ENCODE measurements at regions not wholly inside any gene's neighbourhood (a gene's known extent, or its start where the extent isn't known, plus 50 kb on each side); places are given as distances from the start of the nearest gene placed in this dataset.
"Not testable (repeated sequence)": the region's sequence is repeated elsewhere in the genome, so short reads cannot be mapped to it uniquely, and the experiment has no call there.

DNA sequence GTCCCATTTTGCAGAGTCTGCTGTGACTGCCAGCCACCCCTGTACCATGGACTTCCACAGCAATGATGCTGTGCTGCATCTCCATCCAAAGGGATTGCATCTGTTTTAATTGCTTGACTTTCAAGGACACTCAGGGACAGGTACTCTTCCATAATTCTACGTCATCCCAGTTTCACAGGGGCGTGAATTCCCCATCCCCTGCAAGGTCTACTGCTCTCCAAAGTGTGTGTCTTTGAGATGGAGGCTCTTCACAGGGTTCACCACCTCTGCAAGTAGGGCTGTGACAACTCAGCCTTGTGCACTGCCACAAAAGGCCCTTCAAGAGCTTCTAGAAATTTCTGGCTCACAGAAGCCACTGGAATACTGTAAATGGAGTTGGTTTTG, 304.3 kb upstream of the PLGLB1 start:
- TF ChIP-seq, protein P1, sequence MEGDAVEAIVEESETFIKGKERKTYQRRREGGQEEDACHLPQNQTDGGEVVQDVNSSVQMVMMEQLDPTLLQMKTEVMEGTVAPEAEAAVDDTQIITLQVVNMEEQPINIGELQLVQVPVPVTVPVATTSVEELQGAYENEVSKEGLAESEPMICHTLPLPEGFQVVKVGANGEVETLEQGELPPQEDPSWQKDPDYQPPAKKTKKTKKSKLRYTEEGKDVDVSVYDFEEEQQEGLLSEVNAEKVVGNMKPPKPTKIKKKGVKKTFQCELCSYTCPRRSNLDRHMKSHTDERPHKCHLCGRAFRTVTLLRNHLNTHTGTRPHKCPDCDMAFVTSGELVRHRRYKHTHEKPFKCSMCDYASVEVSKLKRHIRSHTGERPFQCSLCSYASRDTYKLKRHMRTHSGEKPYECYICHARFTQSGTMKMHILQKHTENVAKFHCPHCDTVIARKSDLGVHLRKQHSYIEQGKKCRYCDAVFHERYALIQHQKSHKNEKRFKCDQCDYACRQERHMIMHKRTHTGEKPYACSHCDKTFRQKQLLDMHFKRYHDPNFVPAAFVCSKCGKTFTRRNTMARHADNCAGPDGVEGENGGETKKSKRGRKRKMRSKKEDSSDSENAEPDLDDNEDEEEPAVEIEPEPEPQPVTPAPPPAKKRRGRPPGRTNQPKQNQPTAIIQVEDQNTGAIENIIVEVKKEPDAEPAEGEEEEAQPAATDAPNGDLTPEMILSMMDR (IDR thresholded peaks at IDR 0.05; ENCODE audit: insufficient read depth, low read length), result not testable (repeated sequence)
- TF ChIP-seq, protein P2, sequence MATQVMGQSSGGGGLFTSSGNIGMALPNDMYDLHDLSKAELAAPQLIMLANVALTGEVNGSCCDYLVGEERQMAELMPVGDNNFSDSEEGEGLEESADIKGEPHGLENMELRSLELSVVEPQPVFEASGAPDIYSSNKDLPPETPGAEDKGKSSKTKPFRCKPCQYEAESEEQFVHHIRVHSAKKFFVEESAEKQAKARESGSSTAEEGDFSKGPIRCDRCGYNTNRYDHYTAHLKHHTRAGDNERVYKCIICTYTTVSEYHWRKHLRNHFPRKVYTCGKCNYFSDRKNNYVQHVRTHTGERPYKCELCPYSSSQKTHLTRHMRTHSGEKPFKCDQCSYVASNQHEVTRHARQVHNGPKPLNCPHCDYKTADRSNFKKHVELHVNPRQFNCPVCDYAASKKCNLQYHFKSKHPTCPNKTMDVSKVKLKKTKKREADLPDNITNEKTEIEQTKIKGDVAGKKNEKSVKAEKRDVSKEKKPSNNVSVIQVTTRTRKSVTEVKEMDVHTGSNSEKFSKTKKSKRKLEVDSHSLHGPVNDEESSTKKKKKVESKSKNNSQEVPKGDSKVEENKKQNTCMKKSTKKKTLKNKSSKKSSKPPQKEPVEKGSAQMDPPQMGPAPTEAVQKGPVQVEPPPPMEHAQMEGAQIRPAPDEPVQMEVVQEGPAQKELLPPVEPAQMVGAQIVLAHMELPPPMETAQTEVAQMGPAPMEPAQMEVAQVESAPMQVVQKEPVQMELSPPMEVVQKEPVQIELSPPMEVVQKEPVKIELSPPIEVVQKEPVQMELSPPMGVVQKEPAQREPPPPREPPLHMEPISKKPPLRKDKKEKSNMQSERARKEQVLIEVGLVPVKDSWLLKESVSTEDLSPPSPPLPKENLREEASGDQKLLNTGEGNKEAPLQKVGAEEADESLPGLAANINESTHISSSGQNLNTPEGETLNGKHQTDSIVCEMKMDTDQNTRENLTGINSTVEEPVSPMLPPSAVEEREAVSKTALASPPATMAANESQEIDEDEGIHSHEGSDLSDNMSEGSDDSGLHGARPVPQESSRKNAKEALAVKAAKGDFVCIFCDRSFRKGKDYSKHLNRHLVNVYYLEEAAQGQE (IDR thresholded peaks at IDR 0.05; ENCODE audit: insufficient replicate concordance, low read depth), result not testable (repeated sequence)
- TF ChIP-seq POLR2AphosphoS5 (IDR thresholded peaks at IDR 0.05; ENCODE audit: low read depth); SPI1 (IDR thresholded peaks at IDR 0.05; ENCODE audit: borderline replicate concordance, low read depth); GABPA (IDR thresholded peaks at IDR 0.05; ENCODE audit: low read depth): not testable (repeated sequence)
